SU-DHL-6 (cell line): ENCODE measurements at regions not wholly inside any gene's neighbourhood (a gene's known extent, or its start where the extent isn't known, plus 50 kb on each side); places are given as distances from the start of the nearest gene placed in this dataset.

ENCODE experiments used
- H2AFZ ChIP-seq: fragments of 200-600 bp; sonication (generic); 2 replicates; pipeline ENCODE4 v1.6.1; 2014; ENCODE audit warnings: low read depth, mild to moderate bottlenecking, moderate library complexity, mixed read lengths, antibody characterized with exemption, low read length; ENCODE audit not compliant: severe bottlenecking
- H3F3A ChIP-seq: fragments of 200-600 bp; shearing (Covaris generic); 2 replicates; pipeline ENCODE4 v1.6.0; 2016; ENCODE audit warnings: antibody characterized with exemption, mild to moderate bottlenecking; ENCODE audit not compliant: insufficient read depth
- H3K27ac ChIP-seq: fragments of 200-600 bp; sonication (generic); 2 replicates; pipeline ENCODE4 v1.5.1; 2016; ENCODE audit warnings: low read depth, mild to moderate bottlenecking, low read length, moderate library complexity, mixed read lengths
- H3K27me3 ChIP-seq: fragments of 200-600 bp; sonication (generic), shearing (Covaris generic); 2 replicates; pipeline ENCODE4 v1.6.0; 2014; ENCODE audit warnings: mild to moderate bottlenecking, low read length
- H3K36me3 ChIP-seq: fragments of 200-600 bp; sonication (generic); 2 replicates; pipeline ENCODE4 v1.6.1; 2014; ENCODE audit warnings: mild to moderate bottlenecking, low read length, mixed read lengths
- H3K4me2 ChIP-seq: fragments of 300-600, 200-600 bp; shearing (Covaris generic), sonication (generic); 2 replicates; pipeline ENCODE4 v1.6.0; 2014; ENCODE audit warnings: low read length, low read depth, mild to moderate bottlenecking; ENCODE audit not compliant: poor library complexity, severe bottlenecking
- H3K4me3 ChIP-seq: fragments of 200-600 bp; sonication (generic); 2 replicates; pipeline ENCODE4 v1.5.1; 2014; ENCODE audit warnings: antibody characterized with exemption, low read length, mild to moderate bottlenecking, mixed read lengths; ENCODE audit not compliant: insufficient read depth, poor library complexity, severe bottlenecking
- H3K79me2 ChIP-seq: fragments of 200-600 bp; sonication (generic); 2 replicates; pipeline ENCODE4 v1.6.1; 2014; ENCODE audit warnings: mild to moderate bottlenecking, low read length, moderate library complexity; ENCODE audit not compliant: insufficient read depth
- H3K9ac ChIP-seq: fragments of 200-600 bp; sonication (generic); 2 replicates; pipeline ENCODE4 v1.7.0; 2014; ENCODE audit warnings: mild to moderate bottlenecking, low read length
- H3K9me2 ChIP-seq: fragments of 200-600 bp; sonication (generic); replicated peaks from 2 replicates; pipeline ENCODE4 v1.6.1; 2014; ENCODE audit warnings: low read length; ENCODE audit not compliant: insufficient read depth
- H3K9me3 ChIP-seq: fragments of 200-600 bp; sonication (generic); 2 replicates; pipeline ENCODE4 v1.6.1; 2014; ENCODE audit warnings: low read length, mixed read lengths; ENCODE audit not compliant: insufficient read depth
- H4K20me1 ChIP-seq: fragments of 200-600 bp; sonication (generic); 2 replicates; pipeline ENCODE4 v1.6.1; 2014; ENCODE audit warnings: low read depth, mild to moderate bottlenecking, antibody characterized with exemption, low read length, moderate library complexity, mixed read lengths
- EZH2phosphoT487 ChIP-seq: fragments of 200-600 bp; sonication (generic), shearing (Covaris generic); conservative IDR thresholded peaks from 2 replicates; pipeline ENCODE4 v1.6.1; 2018; ENCODE audit warnings: mild to moderate bottlenecking, antibody characterized with exemption, low read length, moderate library complexity, mixed read lengths
- TF ChIP-seq, protein P1 (sequence below): fragments of 200-600 bp; sonication (generic); IDR thresholded peaks from one replicate; pipeline ENCODE4 v1.5.1; 2017; ENCODE audit warnings: antibody characterized with exemption, mild to moderate bottlenecking, low read length, moderate library complexity; ENCODE audit not compliant: insufficient read depth, poor library complexity, severe bottlenecking

DNA sequence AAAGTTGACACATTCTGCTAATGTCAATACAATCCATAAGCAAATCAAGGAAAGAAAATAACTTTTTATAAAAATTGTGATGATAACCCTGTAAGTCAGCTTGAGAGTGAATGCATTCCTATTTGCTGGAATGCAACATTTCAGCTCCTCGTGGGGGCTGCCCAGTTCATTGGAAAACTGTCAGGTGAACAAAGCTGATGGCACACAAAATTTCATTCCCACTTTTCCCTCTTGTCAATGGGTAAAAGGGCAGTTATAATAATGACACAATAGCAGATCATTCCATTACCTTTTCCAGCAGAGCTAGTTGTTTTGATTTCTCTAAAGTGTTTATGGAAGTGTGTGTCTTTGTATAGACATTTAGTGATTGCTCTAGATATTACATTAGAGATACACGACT is 1124.6 kb upstream of the MAP3K7 start:
- Histone ChIP-seq H3K79me2 (no peaks in the 10 kb centered on the region), H3K4me3 (no peak overlapping the region), H3K9ac (no peak overlapping the region), H3K36me3 (no peaks in the 10 kb centered on the region), H4K20me1 (no peaks in the 10 kb centered on the region), H2AFZ (no peak overlapping the region), H3K27me3 (no peaks in the 10 kb centered on the region), H3K9me2 (no peaks in the 10 kb centered on the region), H3K27ac (no peak overlapping the region), H3K9me3 (no peaks in the 10 kb centered on the region), H3K4me2 (no peak overlapping the region), H3F3A (no peaks in the 10 kb centered on the region)
- TF ChIP-seq, protein P1, sequence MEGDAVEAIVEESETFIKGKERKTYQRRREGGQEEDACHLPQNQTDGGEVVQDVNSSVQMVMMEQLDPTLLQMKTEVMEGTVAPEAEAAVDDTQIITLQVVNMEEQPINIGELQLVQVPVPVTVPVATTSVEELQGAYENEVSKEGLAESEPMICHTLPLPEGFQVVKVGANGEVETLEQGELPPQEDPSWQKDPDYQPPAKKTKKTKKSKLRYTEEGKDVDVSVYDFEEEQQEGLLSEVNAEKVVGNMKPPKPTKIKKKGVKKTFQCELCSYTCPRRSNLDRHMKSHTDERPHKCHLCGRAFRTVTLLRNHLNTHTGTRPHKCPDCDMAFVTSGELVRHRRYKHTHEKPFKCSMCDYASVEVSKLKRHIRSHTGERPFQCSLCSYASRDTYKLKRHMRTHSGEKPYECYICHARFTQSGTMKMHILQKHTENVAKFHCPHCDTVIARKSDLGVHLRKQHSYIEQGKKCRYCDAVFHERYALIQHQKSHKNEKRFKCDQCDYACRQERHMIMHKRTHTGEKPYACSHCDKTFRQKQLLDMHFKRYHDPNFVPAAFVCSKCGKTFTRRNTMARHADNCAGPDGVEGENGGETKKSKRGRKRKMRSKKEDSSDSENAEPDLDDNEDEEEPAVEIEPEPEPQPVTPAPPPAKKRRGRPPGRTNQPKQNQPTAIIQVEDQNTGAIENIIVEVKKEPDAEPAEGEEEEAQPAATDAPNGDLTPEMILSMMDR, result no peak
- TF ChIP-seq EZH2phosphoT487, result no peak

DNA sequence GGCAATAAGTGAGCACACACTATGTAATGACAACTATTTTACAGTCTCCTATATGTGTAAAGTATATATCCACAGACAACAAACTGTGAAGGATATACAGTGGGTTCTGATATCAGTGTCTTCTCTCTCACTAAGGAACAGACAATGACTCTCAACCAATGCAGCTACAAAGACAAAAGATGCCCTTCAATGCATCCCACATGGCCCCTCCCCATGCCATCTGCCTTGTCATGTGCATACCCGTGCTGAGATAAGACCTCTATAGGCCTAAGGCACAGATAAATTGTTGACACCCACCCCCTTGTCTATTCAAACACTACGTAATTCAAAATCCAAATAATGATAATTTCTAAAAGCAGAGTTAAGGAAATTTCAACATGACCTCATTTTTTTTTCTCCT is 1123.5 kb upstream of the MAP3K7 start:
- H3K79me2 ChIP-seq, result no peaks in the 10 kb centered on the region
- no peak overlapping the region for H3K4me2 ChIP-seq
- TF ChIP-seq, protein P1, result no peak
- TF ChIP-seq EZH2phosphoT487, result no peak
- no peak overlapping the region for H2AFZ ChIP-seq
- H3K4me3 ChIP-seq, result no peak overlapping the region
- H4K20me1 ChIP-seq, result no peaks in the 10 kb centered on the region
- no peaks in the 10 kb centered on the region for H3K9me3 ChIP-seq
- no peaks in the 10 kb centered on the region for H3K36me3 ChIP-seq
- H3K27me3 ChIP-seq, result no peaks in the 10 kb centered on the region
- H3F3A ChIP-seq, result no peaks in the 10 kb centered on the region
- H3K27ac ChIP-seq, result no peak overlapping the region
- no peaks in the 10 kb centered on the region for H3K9me2 ChIP-seq
- H3K9ac ChIP-seq, result no peak overlapping the region

DNA sequence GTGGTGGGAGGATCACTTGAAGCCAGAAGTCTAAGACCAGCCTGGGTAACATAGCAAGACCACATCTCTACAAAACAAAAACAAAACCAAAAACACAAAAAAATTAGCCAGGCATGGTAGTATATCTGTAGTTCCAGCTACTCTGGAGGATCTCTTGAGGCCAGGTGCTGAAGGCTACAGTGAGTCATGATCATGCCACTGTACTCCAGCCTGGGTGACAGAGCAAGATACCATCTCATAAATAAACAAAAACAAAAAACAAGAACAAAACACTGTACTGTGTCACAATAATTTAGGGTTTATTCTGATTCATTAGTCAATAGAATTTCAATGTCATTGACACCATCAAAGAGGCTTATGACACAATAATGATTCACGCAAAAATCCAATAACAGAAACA is 1121.7 kb upstream of the MAP3K7 start:
- H3F3A ChIP-seq, result no peaks in the 10 kb centered on the region
- H3K27me3 ChIP-seq, result no peaks in the 10 kb centered on the region
- H3K79me2 ChIP-seq, result no peaks in the 10 kb centered on the region
- no peaks in the 10 kb centered on the region for H3K9me2 ChIP-seq
- no peak for TF ChIP-seq EZH2phosphoT487
- H4K20me1 ChIP-seq, result no peaks in the 10 kb centered on the region
- H3K36me3 ChIP-seq, result no peaks in the 10 kb centered on the region
- no peak overlapping the region for H3K27ac ChIP-seq
- no peak overlapping the region for H3K4me3 ChIP-seq
- no peak overlapping the region for H2AFZ ChIP-seq
- H3K9ac ChIP-seq, result no peak overlapping the region
- no peaks in the 10 kb centered on the region for H3K9me3 ChIP-seq
- no peak overlapping the region for H3K4me2 ChIP-seq

DNA sequence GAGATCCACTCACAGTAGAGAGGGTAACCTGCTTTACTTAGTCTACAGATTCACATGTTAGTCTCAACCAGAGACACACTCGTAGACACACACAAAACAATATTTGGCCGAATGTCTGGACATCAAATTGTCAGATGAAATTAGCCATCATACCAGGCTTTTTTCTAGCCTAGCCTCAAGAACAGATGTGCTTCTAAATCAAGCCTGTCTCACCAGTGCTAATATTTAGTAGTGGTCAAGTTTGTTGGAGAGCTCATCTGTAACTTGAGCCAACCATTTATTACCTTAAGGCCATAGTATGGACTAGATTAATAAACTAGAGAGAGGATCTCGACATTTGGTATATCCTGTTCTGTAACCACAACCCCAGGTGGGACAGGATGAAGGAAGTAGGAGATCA is 1118.8 kb upstream of the MAP3K7 start:
- Histone ChIP-seq H4K20me1 (no peaks in the 10 kb centered on the region), H3K4me3 (no peak overlapping the region), H2AFZ (no peak overlapping the region), H3K9ac (no peak overlapping the region), H3K9me2 (no peaks in the 10 kb centered on the region), H3K27ac (no peak overlapping the region), H3K4me2 (no peak overlapping the region), H3K79me2 (no peaks in the 10 kb centered on the region), H3K36me3 (no peaks in the 10 kb centered on the region), H3F3A (no peaks in the 10 kb centered on the region), H3K27me3 (no peaks in the 10 kb centered on the region), H3K9me3 (no peaks in the 10 kb centered on the region)
- TF ChIP-seq, protein P1, result no peak
- TF ChIP-seq EZH2phosphoT487, result no peak
